Suprapubic skin (tissue), 4 donors: ENCODE measurements at regions not wholly inside any gene's neighbourhood (a gene's known extent, or its start where the extent isn't known, plus 50 kb on each side); places are given as distances from the start of the nearest gene placed in this dataset.

ENCODE experiments used
- DNase-seq, 2 donors: peaks; one replicate each; pipeline ENCODE4 v3.0.0-alpha.2; 2019; ENCODE audit warnings: low spot score in 2 of 2
- H3K27ac ChIP-seq: fragments of 200-600 bp; sonication (generic); one replicate; pipeline ENCODE4 v1.5.1; 2019
- H3K27me3 ChIP-seq: fragments of 200-600 bp; sonication (generic); one replicate; pipeline ENCODE4 v1.5.1; 2019
- H3K36me3 ChIP-seq: fragments of 200-600 bp; sonication (generic); one replicate; pipeline ENCODE4 v1.5.1; 2019
- H3K4me1 ChIP-seq: fragments of 200-600 bp; sonication (generic); one replicate; pipeline ENCODE4 v1.5.1; 2019
- H3K4me3 ChIP-seq: fragments of 200-600 bp; sonication (generic); one replicate; pipeline ENCODE4 v1.5.1; 2019; ENCODE audit warnings: mild to moderate bottlenecking
- H3K9me3 ChIP-seq: fragments of 200-600 bp; sonication (generic); one replicate; pipeline ENCODE4 v1.5.1; 2019
- CTCF ChIP-seq, 2 donors: fragments of 200-600 bp in 1 of 2; fragments of 450-650 bp in 1 of 2; sonication (generic) in 1 of 2; IDR thresholded peaks; one replicate each; pipeline ENCODE4 v1.5.1; 2016 to 2019; ENCODE audit warnings: antibody characterized with exemption in 2 of 2, mild to moderate bottlenecking in 1 of 2, moderate library complexity in 1 of 2
- EP300 ChIP-seq: sonication (generic); formaldehyde crosslinking; IDR thresholded peaks from one replicate; pipeline ENCODE4 v1.6.1; 2017; ENCODE audit warnings: antibody characterized with exemption
- POLR2A ChIP-seq, 2 donors: fragments of 450-650 bp; IDR thresholded peaks; one replicate each; pipeline ENCODE4 v1.6.1; 2017; ENCODE audit warnings: antibody characterized with exemption in 2 of 2, mild to moderate bottlenecking in 2 of 2, moderate library complexity in 2 of 2
- POLR2AphosphoS5 ChIP-seq, 3 donors: sonication (generic); formaldehyde crosslinking; IDR thresholded peaks; one replicate each; pipeline ENCODE4 v1.6.1; 2017; ENCODE audit warnings: antibody characterized with exemption in 3 of 3
- WGBS: methylation state at CpG from one replicate; pipeline ENCODE4 v1.1.5; 2018; 5-methylcytosine and 5-hydroxymethylcytosine counted together

- Histone ChIP-seq H3K27ac (no peak overlapping the region), H3K4me1 (peaks cover 44% of the 10 kb centered on the region)
Observed at GRCh38 chr2:74743039-74743438, 89.0 kb downstream of the SEMA4F start.

GRCh38 chr2:74743778-74744177, 89.7 kb downstream of the SEMA4F start:
- DNase-seq: no peak
- Histone ChIP-seq H3K27me3 (no peaks in the 10 kb centered on the region), H3K9me3 (no peaks in the 10 kb centered on the region), H3K4me1 (peaks cover 44% of the 10 kb centered on the region), H3K27ac (no peak overlapping the region), H3K4me3 (no peak overlapping the region), H3K36me3 (no peaks in the 10 kb centered on the region)
- TF ChIP-seq CTCF (IDR thresholded peaks at IDR 0.05): no peak
- TF ChIP-seq POLR2AphosphoS5 (IDR thresholded peaks at IDR 0.05): no peak
- TF ChIP-seq POLR2A (IDR thresholded peaks at IDR 0.05): no peak
- no peak for TF ChIP-seq EP300
- 87% methylated on average over 7 of the region's 7 CpGs for WGBS

More at GRCh38 chr2:74743039-74743438, 89.0 kb downstream of the SEMA4F start:
- TF ChIP-seq POLR2A (IDR thresholded peaks at IDR 0.05): no peak
- no peak for TF ChIP-seq POLR2AphosphoS5 (IDR thresholded peaks at IDR 0.05)
- TF ChIP-seq EP300: no peak
- no peak for TF ChIP-seq CTCF (IDR thresholded peaks at IDR 0.05)
- WGBS: 42% methylated on average over 5 of the region's 5 CpGs
- Histone ChIP-seq H3K27me3 (no peaks in the 10 kb centered on the region), H3K36me3 (no peaks in the 10 kb centered on the region), H3K4me3 (no peak overlapping the region), H3K9me3 (no peaks in the 10 kb centered on the region)
- DNase-seq: no peak

- WGBS: 65% methylated on average over 4 of the region's 4 CpGs
- H3K4me3 ChIP-seq: no peak overlapping the region
- peaks cover 5% of the 10 kb centered on the region for H3K27me3 ChIP-seq
- DNase-seq: no peak
- H3K36me3 ChIP-seq: no peaks in the 10 kb centered on the region
- no peak overlapping the region for H3K27ac ChIP-seq
- TF ChIP-seq POLR2A (IDR thresholded peaks at IDR 0.05): no peak
- TF ChIP-seq EP300: no peak
- no peaks in the 10 kb centered on the region for H3K9me3 ChIP-seq
- H3K4me1 ChIP-seq: peaks cover 37% of the 10 kb centered on the region
Observed at GRCh38 chr2:74744731-74745515, 89.0 kb upstream of the HK2 start.

- H3K27ac ChIP-seq: no peak overlapping the region
- H3K36me3 ChIP-seq: no peaks in the 10 kb centered on the region
- WGBS: 89% methylated on average over 3 of the region's 8 CpGs
- no peaks in the 10 kb centered on the region for H3K9me3 ChIP-seq
- DNase-seq: no peak
- H3K27me3 ChIP-seq: peaks cover 5% of the 10 kb centered on the region
- no peak overlapping the region for H3K4me3 ChIP-seq
- peaks cover 29% of the 10 kb centered on the region for H3K4me1 ChIP-seq
- TF ChIP-seq POLR2AphosphoS5 (IDR thresholded peaks at IDR 0.05) (no peak), CTCF (IDR thresholded peaks at IDR 0.05) (no peak)
Observed at GRCh38 chr2:74745766-74746165, 88.2 kb upstream of the HK2 start.

GRCh38 chr2:74746480-74746879, 87.4 kb upstream of the HK2 start:
- no peaks in the 10 kb centered on the region for H3K9me3 ChIP-seq
- peaks cover 22% of the 10 kb centered on the region for H3K4me1 ChIP-seq
- H3K27me3 ChIP-seq: peaks cover 5% of the 10 kb centered on the region
- WGBS: 79% methylated on average over 2 of the region's 2 CpGs
- DNase-seq: no peak
- TF ChIP-seq CTCF (IDR thresholded peaks at IDR 0.05) (no peak), POLR2AphosphoS5 (IDR thresholded peaks at IDR 0.05) (no peak), EP300 (no peak), POLR2A (IDR thresholded peaks at IDR 0.05) (no peak)
- no peaks in the 10 kb centered on the region for H3K36me3 ChIP-seq
- no peak overlapping the region for H3K27ac ChIP-seq
- H3K4me3 ChIP-seq: no peak overlapping the region
